ENCODE measurements at regions not wholly inside any gene's neighbourhood (a gene's known extent, or its start where the extent isn't known, plus 50 kb on each side); places are given as distances from the start of the nearest gene placed in this dataset.

- no peaks in the 10 kb centered on the region for H3K4me1 ChIP-seq (ENCODE audit: insufficient read depth, low read length)
- H3K9me3 ChIP-seq (ENCODE audit: low read length), result no peaks in the 10 kb centered on the region
- H3K27me3 ChIP-seq (ENCODE audit: insufficient read depth, low read length), result no peaks in the 10 kb centered on the region
- no peak overlapping the region for H3K4me3 ChIP-seq (ENCODE audit: low read length)
- no peak overlapping the region for H2AFZ ChIP-seq (ENCODE audit: low read depth, low read length)
- no peaks in the 10 kb centered on the region for H3K36me3 ChIP-seq (ENCODE audit: insufficient read depth, low read length)
These were observed 679.8 kb upstream of the FTMT start for GRCh38 chr5:121171834-121172233.

GRCh38 chr5:121174351-121174750 is 677.3 kb upstream of the FTMT start:
- Histone ChIP-seq H3K4me1 (ENCODE audit: insufficient read depth, low read length) (no peaks in the 10 kb centered on the region), H3K4me3 (ENCODE audit: low read length) (no peak overlapping the region), H2AFZ (ENCODE audit: low read depth, low read length) (no peak overlapping the region), H3K27me3 (ENCODE audit: insufficient read depth, low read length) (no peaks in the 10 kb centered on the region), H3K9me3 (ENCODE audit: low read length) (no peaks in the 10 kb centered on the region), H3K36me3 (ENCODE audit: insufficient read depth, low read length) (no peaks in the 10 kb centered on the region)

DNA sequence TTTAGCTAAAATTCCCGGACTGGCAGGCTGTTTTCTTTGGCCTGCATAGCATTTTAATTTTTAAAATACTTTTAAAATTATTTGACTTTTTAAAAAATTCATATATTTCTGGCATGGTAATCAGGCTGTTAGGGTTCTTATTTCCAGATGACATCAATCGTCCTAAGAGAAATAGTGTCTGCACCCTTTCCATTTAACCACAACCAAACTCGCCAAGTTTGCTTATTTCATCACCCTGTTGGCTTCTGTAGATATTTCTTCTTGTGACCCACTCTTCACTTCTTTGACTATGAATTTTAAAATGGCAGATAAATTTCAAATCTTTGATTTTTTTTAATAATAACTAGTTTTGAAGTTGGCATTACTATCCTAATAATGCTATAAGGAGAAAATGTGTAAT is 675.7 kb upstream of the FTMT start:
- no peaks in the 10 kb centered on the region for H3K27me3 ChIP-seq (ENCODE audit: insufficient read depth, low read length)
- H3K4me3 ChIP-seq (ENCODE audit: low read length), result no peak overlapping the region
- H3K4me1 ChIP-seq (ENCODE audit: insufficient read depth, low read length), result no peaks in the 10 kb centered on the region
- H2AFZ ChIP-seq (ENCODE audit: low read depth, low read length), result no peak overlapping the region
- no peaks in the 10 kb centered on the region for H3K9me3 ChIP-seq (ENCODE audit: low read length)
- H3K36me3 ChIP-seq (ENCODE audit: insufficient read depth, low read length), result no peaks in the 10 kb centered on the region

DNA sequence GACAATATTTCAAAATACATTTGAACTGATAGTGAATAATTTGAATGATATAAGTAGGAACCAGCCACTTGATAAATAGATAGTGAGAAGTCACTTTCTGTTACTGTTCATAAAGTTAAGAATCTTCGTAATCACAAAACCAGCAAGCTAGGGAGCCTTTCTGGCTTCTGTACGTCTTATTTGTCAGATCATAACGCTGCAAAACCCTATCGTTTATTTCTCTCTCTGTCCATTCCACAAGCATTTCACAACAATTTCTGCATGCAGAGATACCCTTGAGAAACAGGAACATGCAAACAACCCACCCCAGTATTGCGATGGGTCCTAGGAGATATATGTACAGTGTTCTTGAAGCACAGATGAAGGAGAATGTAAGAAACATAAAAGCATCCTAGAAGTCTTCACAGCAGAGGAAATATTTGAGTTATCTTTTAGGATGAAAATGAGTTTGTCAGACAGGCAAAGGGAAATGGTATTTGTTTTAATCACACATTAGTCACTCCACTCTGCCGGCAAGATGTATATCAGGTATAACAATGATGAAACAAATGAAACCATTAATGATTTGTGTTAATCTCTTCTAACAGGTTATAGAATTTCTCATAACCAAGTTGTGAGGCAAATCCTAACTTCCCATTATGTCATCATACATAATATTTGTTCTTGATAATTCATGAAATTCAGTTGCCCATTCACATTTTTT is 668.7 kb upstream of the FTMT start:
- no peak overlapping the region for H3K4me3 ChIP-seq (ENCODE audit: low read length)

DNA sequence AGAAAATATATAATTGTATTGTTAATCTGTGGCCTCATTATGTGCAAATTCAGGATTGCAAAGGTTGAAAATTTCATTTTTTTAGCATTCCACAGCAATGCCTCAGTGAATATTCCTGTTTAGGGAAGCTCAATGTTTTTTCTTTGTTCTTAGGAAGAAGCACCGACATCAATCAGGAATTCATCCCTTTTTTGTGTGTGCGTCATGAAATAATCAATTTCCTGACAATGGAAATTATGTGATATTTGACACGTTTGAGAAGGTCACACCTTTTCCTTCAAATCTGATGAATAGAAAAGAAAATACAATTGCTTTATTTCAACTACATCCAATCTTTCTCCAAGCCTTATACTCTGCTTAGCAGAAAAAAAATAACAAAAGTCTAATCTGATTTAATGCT is 662.8 kb upstream of the FTMT start:
- Histone ChIP-seq H3K9me3 (ENCODE audit: low read length) (no peaks in the 10 kb centered on the region), H3K36me3 (ENCODE audit: insufficient read depth, low read length) (no peaks in the 10 kb centered on the region), H3K4me1 (ENCODE audit: insufficient read depth, low read length) (no peaks in the 10 kb centered on the region), H3K4me3 (ENCODE audit: low read length) (no peak overlapping the region), H3K27me3 (ENCODE audit: insufficient read depth, low read length) (no peaks in the 10 kb centered on the region), H2AFZ (ENCODE audit: low read depth, low read length) (no peak overlapping the region)

More for the DNA sequence above, 668.7 kb upstream of the FTMT start:
- Histone ChIP-seq H3K4me1 (ENCODE audit: insufficient read depth, low read length) (no peaks in the 10 kb centered on the region), H2AFZ (ENCODE audit: low read depth, low read length) (no peak overlapping the region), H3K36me3 (ENCODE audit: insufficient read depth, low read length) (no peaks in the 10 kb centered on the region), H3K27me3 (ENCODE audit: insufficient read depth, low read length) (no peaks in the 10 kb centered on the region), H3K9me3 (ENCODE audit: low read length) (no peaks in the 10 kb centered on the region)

DNA sequence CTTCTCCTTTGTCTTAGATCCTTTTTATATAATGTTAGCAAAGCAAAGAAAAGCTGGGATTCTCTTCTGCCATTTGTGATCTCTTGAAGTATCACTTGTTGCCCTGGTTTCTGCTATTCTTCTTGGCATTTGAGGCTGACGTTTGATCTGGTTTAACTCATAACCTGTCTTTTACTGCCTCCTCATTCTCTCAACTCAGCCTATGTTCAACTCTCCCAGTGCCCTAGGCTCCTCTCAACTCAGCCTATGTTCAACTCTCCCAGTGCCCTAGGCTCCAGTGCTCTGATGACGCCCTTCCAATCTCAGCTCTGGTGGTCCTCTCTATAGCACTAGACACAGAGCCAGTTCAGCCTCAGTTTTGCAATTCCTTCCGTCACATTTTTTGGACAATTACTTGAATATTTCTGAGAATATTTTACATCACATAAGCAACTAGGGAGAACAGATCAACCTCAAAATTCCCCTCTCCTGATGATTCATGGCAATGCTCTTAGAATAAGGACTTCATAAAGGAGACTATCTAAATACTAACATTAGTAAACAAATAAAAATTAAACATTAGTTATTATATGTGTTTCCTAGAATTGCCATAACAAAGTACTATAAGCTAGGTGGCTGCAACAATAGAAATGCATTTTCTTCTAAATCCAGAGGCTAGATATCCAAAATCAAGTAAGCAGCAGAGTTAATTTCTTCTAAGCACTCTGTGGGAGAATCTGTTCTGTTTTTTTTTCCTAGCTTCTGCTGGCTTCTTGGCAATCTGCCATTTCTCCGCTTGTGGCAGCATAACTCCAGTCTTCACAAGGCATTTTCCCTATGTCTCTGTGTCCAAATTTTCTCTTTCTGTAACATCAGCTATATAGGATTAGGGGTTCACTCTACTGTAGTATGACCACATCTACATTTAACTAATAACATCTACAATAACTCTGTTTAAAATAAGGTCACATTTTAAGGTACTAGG is 662.1 kb upstream of the FTMT start:
- Histone ChIP-seq H3K9me3 (ENCODE audit: low read length) (no peaks in the 10 kb centered on the region), H2AFZ (ENCODE audit: low read depth, low read length) (no peak overlapping the region), H3K4me1 (ENCODE audit: insufficient read depth, low read length) (no peaks in the 10 kb centered on the region), H3K4me3 (ENCODE audit: low read length) (no peak overlapping the region), H3K27me3 (ENCODE audit: insufficient read depth, low read length) (no peaks in the 10 kb centered on the region), H3K36me3 (ENCODE audit: insufficient read depth, low read length) (no peaks in the 10 kb centered on the region)

DNA sequence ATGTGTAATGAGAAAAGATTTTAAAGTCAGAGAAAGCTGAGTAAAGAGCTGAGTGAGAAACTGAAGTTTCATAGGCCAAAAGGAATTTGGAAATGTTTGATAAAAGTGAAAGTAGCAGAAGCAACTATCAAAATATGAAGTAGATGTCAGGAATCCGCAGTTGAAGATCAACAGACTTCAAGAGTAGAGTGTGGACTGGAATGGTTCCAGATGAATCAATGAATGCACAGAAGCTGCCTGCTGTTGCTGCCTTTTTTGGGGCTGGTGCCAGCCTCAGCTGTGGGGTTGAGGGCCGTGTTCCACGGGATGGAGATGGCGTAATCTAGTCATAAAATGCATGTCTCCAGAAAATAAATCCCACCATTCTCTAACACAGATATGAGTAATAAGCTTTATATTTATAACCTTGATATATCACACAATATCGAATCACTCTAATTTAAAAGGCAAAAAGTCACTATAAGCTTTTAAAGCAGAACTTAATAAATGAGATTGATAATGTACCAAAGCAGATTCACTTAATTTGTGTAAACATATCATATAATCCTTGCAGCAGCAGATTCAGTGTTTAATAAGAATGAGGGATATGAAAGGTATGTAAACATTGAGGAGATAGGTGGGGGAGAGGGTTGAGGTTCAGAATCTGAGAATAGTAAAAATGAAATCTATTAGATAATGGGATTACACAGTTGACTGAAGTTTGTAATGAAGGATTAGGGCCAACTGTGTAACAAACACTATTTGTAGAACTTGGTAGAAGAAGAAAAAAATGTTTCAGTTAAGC is 652.3 kb upstream of the FTMT start:
- H2AFZ ChIP-seq (ENCODE audit: low read depth, low read length), result no peak overlapping the region
- no peaks in the 10 kb centered on the region for H3K27me3 ChIP-seq (ENCODE audit: insufficient read depth, low read length)
- H3K9me3 ChIP-seq (ENCODE audit: low read length), result no peaks in the 10 kb centered on the region
- no peaks in the 10 kb centered on the region for H3K4me1 ChIP-seq (ENCODE audit: insufficient read depth, low read length)
- no peak overlapping the region for H3K4me3 ChIP-seq (ENCODE audit: low read length)
- no peaks in the 10 kb centered on the region for H3K36me3 ChIP-seq (ENCODE audit: insufficient read depth, low read length)

- Histone ChIP-seq H3K27me3 (ENCODE audit: insufficient read depth, low read length) (no peaks in the 10 kb centered on the region), H3K4me1 (ENCODE audit: insufficient read depth, low read length) (no peaks in the 10 kb centered on the region), H3K9me3 (ENCODE audit: low read length) (no peaks in the 10 kb centered on the region), H3K4me3 (ENCODE audit: low read length) (no peak overlapping the region), H3K36me3 (ENCODE audit: insufficient read depth, low read length) (no peaks in the 10 kb centered on the region), H2AFZ (ENCODE audit: low read depth, low read length) (no peak overlapping the region)
These were observed 633.6 kb upstream of the FTMT start for GRCh38 chr5:121218086-121218485.

- Histone ChIP-seq H2AFZ (ENCODE audit: low read depth, low read length) (no peak overlapping the region), H3K4me3 (ENCODE audit: low read length) (no peak overlapping the region), H3K4me1 (ENCODE audit: insufficient read depth, low read length) (no peaks in the 10 kb centered on the region), H3K9me3 (ENCODE audit: low read length) (no peaks in the 10 kb centered on the region), H3K36me3 (ENCODE audit: insufficient read depth, low read length) (no peaks in the 10 kb centered on the region), H3K27me3 (ENCODE audit: insufficient read depth, low read length) (no peaks in the 10 kb centered on the region)
These were observed 630.2 kb upstream of the FTMT start for GRCh38 chr5:121221483-121221882.

DNA sequence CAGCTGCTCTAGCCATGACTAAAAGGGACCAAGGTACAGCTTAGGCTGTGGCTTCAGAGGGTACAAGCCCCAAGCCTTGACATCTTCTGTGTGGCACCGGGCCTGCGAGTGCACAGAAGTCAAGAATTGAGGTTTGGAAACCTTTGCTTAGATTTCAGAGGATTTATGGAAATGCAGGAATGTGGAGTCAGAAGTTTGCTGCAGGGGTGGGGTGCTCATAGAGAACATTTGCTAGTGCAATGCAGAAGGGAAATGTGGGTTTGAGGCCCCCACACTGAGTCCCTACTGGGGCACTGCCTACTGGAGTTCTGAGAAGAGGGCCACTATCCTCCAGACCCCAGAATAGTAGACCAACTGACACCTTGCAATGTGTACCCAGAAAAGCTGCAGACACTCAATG is 624.9 kb upstream of the FTMT start:
- Histone ChIP-seq H3K9me3 (ENCODE audit: low read length) (no peaks in the 10 kb centered on the region), H3K4me1 (ENCODE audit: insufficient read depth, low read length) (no peaks in the 10 kb centered on the region), H3K27me3 (ENCODE audit: insufficient read depth, low read length) (no peaks in the 10 kb centered on the region), H3K4me3 (ENCODE audit: low read length) (no peak overlapping the region), H2AFZ (ENCODE audit: low read depth, low read length) (no peak overlapping the region), H3K36me3 (ENCODE audit: insufficient read depth, low read length) (no peaks in the 10 kb centered on the region)

DNA sequence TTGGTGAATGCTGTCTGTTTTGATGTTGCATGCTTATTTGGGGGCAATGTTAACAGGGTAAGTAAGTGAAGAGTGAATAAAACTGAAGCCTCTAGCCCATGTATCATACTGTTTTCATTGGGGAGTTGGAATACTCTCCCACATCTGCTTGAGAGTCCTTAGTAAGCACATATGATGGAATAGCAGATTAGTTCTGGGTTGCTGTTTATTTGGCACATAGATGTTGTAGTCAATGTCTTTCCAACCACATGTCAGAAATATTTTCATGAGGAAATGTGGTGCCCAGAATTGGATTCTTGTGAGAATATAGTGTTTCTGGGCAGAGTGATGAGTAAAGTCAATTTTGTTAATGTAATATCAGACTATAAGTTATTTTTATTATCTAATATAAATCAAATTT is 611.7 kb upstream of the FTMT start:
- no peaks in the 10 kb centered on the region for H3K27me3 ChIP-seq (ENCODE audit: insufficient read depth, low read length)
- H3K4me1 ChIP-seq (ENCODE audit: insufficient read depth, low read length), result no peaks in the 10 kb centered on the region
- H3K9me3 ChIP-seq (ENCODE audit: low read length), result no peaks in the 10 kb centered on the region
- no peak overlapping the region for H3K4me3 ChIP-seq (ENCODE audit: low read length)
- no peaks in the 10 kb centered on the region for H3K36me3 ChIP-seq (ENCODE audit: insufficient read depth, low read length)
- H2AFZ ChIP-seq (ENCODE audit: low read depth, low read length), result no peak overlapping the region

DNA sequence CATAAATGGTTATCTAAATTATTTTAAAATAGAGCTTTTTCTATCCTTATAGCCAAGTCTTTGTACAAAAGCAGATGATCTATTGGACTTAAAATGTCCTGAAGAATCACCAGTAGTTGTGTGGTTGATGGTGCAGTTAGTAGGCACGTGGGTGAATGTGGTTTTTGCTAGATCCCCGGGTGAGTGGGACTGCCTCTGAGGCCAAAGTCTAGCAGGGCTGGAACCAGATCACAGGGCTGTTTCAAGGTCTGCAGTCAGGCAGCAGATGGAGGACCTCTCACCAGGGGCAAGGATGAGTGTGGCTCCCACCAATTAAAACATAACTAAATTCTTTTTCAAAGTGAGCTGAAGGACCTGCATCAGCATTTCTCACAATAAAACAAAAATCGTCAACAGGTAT is 604.7 kb upstream of the FTMT start:
- Histone ChIP-seq H3K4me1 (ENCODE audit: insufficient read depth, low read length) (no peaks in the 10 kb centered on the region), H3K36me3 (ENCODE audit: insufficient read depth, low read length) (no peaks in the 10 kb centered on the region), H2AFZ (ENCODE audit: low read depth, low read length) (no peak overlapping the region), H3K27me3 (ENCODE audit: insufficient read depth, low read length) (no peaks in the 10 kb centered on the region), H3K4me3 (ENCODE audit: low read length) (no peak overlapping the region), H3K9me3 (ENCODE audit: low read length) (no peaks in the 10 kb centered on the region)

- Histone ChIP-seq H3K4me3 (ENCODE audit: low read length) (no peak overlapping the region), H2AFZ (ENCODE audit: low read depth, low read length) (no peak overlapping the region), H3K27me3 (ENCODE audit: insufficient read depth, low read length) (no peaks in the 10 kb centered on the region), H3K9me3 (ENCODE audit: low read length) (no peaks in the 10 kb centered on the region), H3K36me3 (ENCODE audit: insufficient read depth, low read length) (no peaks in the 10 kb centered on the region), H3K4me1 (ENCODE audit: insufficient read depth, low read length) (no peaks in the 10 kb centered on the region)
These were observed 599.7 kb upstream of the FTMT start for GRCh38 chr5:121251954-121252353.
